PC-9 (cell line): ENCODE measurements at regions not wholly inside any gene's neighbourhood (a gene's known extent, or its start where the extent isn't known, plus 50 kb on each side); places are given as distances from the start of the nearest gene placed in this dataset.

Experiments used
- EZH2 ChIP-seq: fragments of 200-600 bp; sonication (generic); IDR thresholded peaks from 2 replicates; pipeline ENCODE4 v1.8.0; 2017; ENCODE audit warnings: antibody characterized with exemption, low read depth
- TF ChIP-seq, protein P1 (sequence below): fragments of 200-600 bp; sonication (generic); conservative IDR thresholded peaks from 2 replicates; pipeline ENCODE4 v1.6.1; 2017; ENCODE audit warnings: mixed run types, antibody characterized with exemption, mild to moderate bottlenecking, moderate library complexity

GRCh38 chr4:81789158-81789557 is 317.5 kb upstream of the RASGEF1B start:
- TF ChIP-seq, protein P1, sequence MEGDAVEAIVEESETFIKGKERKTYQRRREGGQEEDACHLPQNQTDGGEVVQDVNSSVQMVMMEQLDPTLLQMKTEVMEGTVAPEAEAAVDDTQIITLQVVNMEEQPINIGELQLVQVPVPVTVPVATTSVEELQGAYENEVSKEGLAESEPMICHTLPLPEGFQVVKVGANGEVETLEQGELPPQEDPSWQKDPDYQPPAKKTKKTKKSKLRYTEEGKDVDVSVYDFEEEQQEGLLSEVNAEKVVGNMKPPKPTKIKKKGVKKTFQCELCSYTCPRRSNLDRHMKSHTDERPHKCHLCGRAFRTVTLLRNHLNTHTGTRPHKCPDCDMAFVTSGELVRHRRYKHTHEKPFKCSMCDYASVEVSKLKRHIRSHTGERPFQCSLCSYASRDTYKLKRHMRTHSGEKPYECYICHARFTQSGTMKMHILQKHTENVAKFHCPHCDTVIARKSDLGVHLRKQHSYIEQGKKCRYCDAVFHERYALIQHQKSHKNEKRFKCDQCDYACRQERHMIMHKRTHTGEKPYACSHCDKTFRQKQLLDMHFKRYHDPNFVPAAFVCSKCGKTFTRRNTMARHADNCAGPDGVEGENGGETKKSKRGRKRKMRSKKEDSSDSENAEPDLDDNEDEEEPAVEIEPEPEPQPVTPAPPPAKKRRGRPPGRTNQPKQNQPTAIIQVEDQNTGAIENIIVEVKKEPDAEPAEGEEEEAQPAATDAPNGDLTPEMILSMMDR: no peak
- no peak for TF ChIP-seq EZH2
